ENCODE measurements at regions not wholly inside any gene's neighbourhood (a gene's known extent, or its start where the extent isn't known, plus 50 kb on each side); places are given as distances from the start of the nearest gene placed in this dataset.
"Not testable (repeated sequence)": the region's sequence is repeated elsewhere in the genome, so short reads cannot be mapped to it uniquely, and the experiment has no call there.

DNA sequence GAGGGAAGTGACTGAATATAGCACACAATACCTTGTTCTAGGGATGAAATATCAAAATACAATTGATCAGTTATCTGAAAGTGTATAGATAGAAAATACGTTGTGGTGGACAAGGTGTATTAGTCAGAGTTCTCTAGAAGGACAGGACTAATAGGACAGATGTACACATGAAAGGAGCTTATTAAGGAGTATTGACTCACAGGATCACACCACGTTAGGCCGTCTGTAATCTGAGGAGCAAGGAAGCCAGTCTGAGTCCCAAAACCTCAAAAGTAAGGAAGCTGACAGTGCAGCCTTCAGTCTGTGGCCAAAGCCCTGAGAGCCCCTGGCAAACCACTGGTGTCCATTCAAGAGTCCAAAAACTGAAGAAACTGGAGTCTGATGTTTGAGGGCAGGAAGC is 406.1 kb downstream of the MDFIC start:
- no peaks in the 10 kb centered on the region for H3K9me3 ChIP-seq (ENCODE audit: control insufficient read depth, insufficient read depth, low read length)
- TF ChIP-seq EZH2phosphoT487 (IDR thresholded peaks at IDR 0.05; ENCODE audit: borderline replicate concordance, low read length) (no peak), CTCF (IDR thresholded peaks at IDR 0.05; ENCODE audit: low read depth, low read length, poor library complexity, severe bottlenecking) (no peak)
- H3K27me3 ChIP-seq (ENCODE audit: control insufficient read depth, low read length), result no peaks in the 10 kb centered on the region
- no peaks in the 10 kb centered on the region for H3F3A ChIP-seq (ENCODE audit: control insufficient read depth, insufficient read depth)
- no peaks in the 10 kb centered on the region for H3K36me3 ChIP-seq (ENCODE audit: control insufficient read depth, low read length)
- no peaks in the 10 kb centered on the region for H4K20me1 ChIP-seq (ENCODE audit: control insufficient read depth, insufficient read depth, low read depth, low read length)
- H3K9me2 ChIP-seq (replicated peaks; ENCODE audit: control insufficient read depth, low read length), result no peaks in the 10 kb centered on the region; the same call in 1 of the 2 replicates
- H3K4me1 ChIP-seq (ENCODE audit: control insufficient read depth, low read length), result no peaks in the 10 kb centered on the region
- H3K4me2 ChIP-seq (ENCODE audit: low read length), result no peak overlapping the region
- no peak overlapping the region for H3K27ac ChIP-seq (ENCODE audit: low read depth, low read length)
- H3K4me3 ChIP-seq (ENCODE audit: low read length), result no peak overlapping the region
- no peaks in the 10 kb centered on the region for H3K79me2 ChIP-seq (ENCODE audit: control insufficient read depth, low read length)

- Histone ChIP-seq H3F3A (ENCODE audit: control insufficient read depth, insufficient read depth) (no peaks in the 10 kb centered on the region), H3K27ac (ENCODE audit: low read depth, low read length) (no peak overlapping the region), H3K9me3 (ENCODE audit: control insufficient read depth, insufficient read depth, low read length) (no peaks in the 10 kb centered on the region), H3K79me2 (ENCODE audit: control insufficient read depth, low read length) (no peaks in the 10 kb centered on the region), H3K4me3 (ENCODE audit: low read length) (no peak overlapping the region), H3K4me2 (ENCODE audit: low read length) (no peak overlapping the region), H3K27me3 (ENCODE audit: control insufficient read depth, low read length) (no peaks in the 10 kb centered on the region), H3K9me2 (replicated peaks; ENCODE audit: control insufficient read depth, low read length) (no peaks in the 10 kb centered on the region; the same call in 1 of the 2 replicates), H3K36me3 (ENCODE audit: control insufficient read depth, low read length) (no peaks in the 10 kb centered on the region), H3K4me1 (ENCODE audit: control insufficient read depth, low read length) (no peaks in the 10 kb centered on the region), H4K20me1 (ENCODE audit: control insufficient read depth, insufficient read depth, low read depth, low read length) (no peaks in the 10 kb centered on the region)
- no peak for TF ChIP-seq EZH2phosphoT487 (IDR thresholded peaks at IDR 0.05; ENCODE audit: borderline replicate concordance, low read length)
- TF ChIP-seq CTCF (IDR thresholded peaks at IDR 0.05; ENCODE audit: low read depth, low read length, poor library complexity, severe bottlenecking), result no peak
These were observed 405.4 kb downstream of the MDFIC start for GRCh38 chr7:115327326-115327725.

- Histone ChIP-seq H3K9me3 (ENCODE audit: control insufficient read depth, insufficient read depth, low read length) (no peaks in the 10 kb centered on the region), H3K9me2 (replicated peaks; ENCODE audit: control insufficient read depth, low read length) (no peaks in the 10 kb centered on the region), H3K4me3 (ENCODE audit: low read length) (no peak overlapping the region), H3K27me3 (ENCODE audit: control insufficient read depth, low read length) (no peaks in the 10 kb centered on the region), H3K27ac (ENCODE audit: low read depth, low read length) (no peak overlapping the region), H3K79me2 (ENCODE audit: control insufficient read depth, low read length) (no peaks in the 10 kb centered on the region), H4K20me1 (ENCODE audit: control insufficient read depth, insufficient read depth, low read depth, low read length) (no peaks in the 10 kb centered on the region), H3K4me2 (ENCODE audit: low read length) (no peak overlapping the region), H3F3A (ENCODE audit: control insufficient read depth, insufficient read depth) (no peaks in the 10 kb centered on the region), H3K36me3 (ENCODE audit: control insufficient read depth, low read length) (no peaks in the 10 kb centered on the region), H3K4me1 (ENCODE audit: control insufficient read depth, low read length) (no peaks in the 10 kb centered on the region)
- no peak for TF ChIP-seq CTCF (IDR thresholded peaks at IDR 0.05; ENCODE audit: low read depth, low read length, poor library complexity, severe bottlenecking)
- TF ChIP-seq EZH2phosphoT487 (IDR thresholded peaks at IDR 0.05; ENCODE audit: borderline replicate concordance, low read length), result no peak
These were observed 397.6 kb downstream of the MDFIC start for GRCh38 chr7:115319541-115319940.

- H3K4me2 ChIP-seq (ENCODE audit: low read length); H3K9me2 ChIP-seq (replicated peaks; ENCODE audit: control insufficient read depth, low read length); H3K4me1 ChIP-seq (ENCODE audit: control insufficient read depth, low read length); H3K27me3 ChIP-seq (ENCODE audit: control insufficient read depth, low read length); H3K36me3 ChIP-seq (ENCODE audit: control insufficient read depth, low read length); H3F3A ChIP-seq (ENCODE audit: control insufficient read depth, insufficient read depth); H3K4me3 ChIP-seq (ENCODE audit: low read length); H4K20me1 ChIP-seq (ENCODE audit: control insufficient read depth, insufficient read depth, low read depth, low read length); H3K79me2 ChIP-seq (ENCODE audit: control insufficient read depth, low read length); H3K27ac ChIP-seq (ENCODE audit: low read depth, low read length); H3K9me3 ChIP-seq (ENCODE audit: control insufficient read depth, insufficient read depth, low read length): not testable (repeated sequence)
These were observed 388.4 kb downstream of the MDFIC start for GRCh38 chr7:115310316-115310715.
